Large intestine (tissue), 3 donors: ENCODE measurements at regions not wholly inside any gene's neighbourhood (a gene's known extent, or its start where the extent isn't known, plus 50 kb on each side); places are given as distances from the start of the nearest gene placed in this dataset.
"Not testable (repeated sequence)": the region's sequence is repeated elsewhere in the genome, so short reads cannot be mapped to it uniquely, and the experiment has no call there.

Experiments
- DNase-seq, 2 donors: peaks; one replicate each; pipeline versions ENCODE4 v3.0.0 to v3.0.0-alpha.2; 2013
- H3K27ac ChIP-seq: one replicate; pipeline ENCODE4 v1.5.1; 2013; ENCODE audit warnings: low read length
- H3K27me3 ChIP-seq: 2 replicates; pipeline ENCODE4 v1.6.1; 2013; ENCODE audit warnings: low read length; ENCODE audit not compliant: control insufficient read depth, insufficient read depth
- H3K36me3 ChIP-seq: 2 replicates; pipeline ENCODE4 v1.6.1; 2013; ENCODE audit warnings: low read length; ENCODE audit not compliant: control insufficient read depth, insufficient read depth
- H3K4me1 ChIP-seq: one replicate; pipeline ENCODE4 v1.6.1; 2013; ENCODE audit warnings: low read length; ENCODE audit not compliant: control insufficient read depth, insufficient read depth
- H3K4me3 ChIP-seq: one replicate; pipeline ENCODE4 v1.5.1; 2013; ENCODE audit warnings: low read length
- H3K9me3 ChIP-seq: one replicate; pipeline ENCODE4 v1.6.1; 2013; ENCODE audit warnings: mild to moderate bottlenecking, low read depth, low read length, moderate library complexity; ENCODE audit not compliant: control insufficient read depth
- WGBS: methylation state at CpG from one replicate; pipeline ENCODE4 v1.1.5; 2013; ENCODE audit warnings: low lambda C conversion rate; ENCODE audit not compliant: insufficient coverage; 5-methylcytosine and 5-hydroxymethylcytosine counted together

GRCh38 chr10:109314016-109314415 is 609.3 kb downstream of the XPNPEP1 start:
- not testable (repeated sequence) for H3K4me1 ChIP-seq, H3K4me3 ChIP-seq, H3K27ac ChIP-seq, DNase-seq, H3K9me3 ChIP-seq, H3K36me3 ChIP-seq, H3K27me3 ChIP-seq
- no CpG with 5 or more reads among the region's 3 CpGs for WGBS

DNA sequence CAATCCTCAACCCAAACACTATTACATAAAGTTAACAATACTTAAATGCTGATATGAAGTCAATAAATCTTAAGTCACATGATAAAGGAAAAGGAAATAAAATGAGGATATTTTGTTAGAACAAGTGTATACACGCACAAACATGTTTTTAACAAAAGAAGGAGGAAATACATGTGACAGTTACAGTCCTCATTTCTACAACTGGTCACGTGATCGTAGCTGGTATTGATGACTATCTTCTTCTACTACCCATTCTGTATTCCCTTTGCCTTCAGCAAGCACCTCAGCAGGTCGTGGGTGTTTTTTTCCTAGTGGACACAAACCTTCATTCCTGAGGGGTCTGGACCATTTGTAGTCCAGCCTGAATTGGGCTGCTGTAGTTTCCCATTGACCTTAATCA is 610.8 kb downstream of the XPNPEP1 start:
- DNase-seq, H3K36me3 ChIP-seq, H3K27me3 ChIP-seq, H3K4me1 ChIP-seq, H3K9me3 ChIP-seq, H3K4me3 ChIP-seq, H3K27ac ChIP-seq: not testable (repeated sequence)
- WGBS, result 100% methylated on average over 1 of the region's 4 CpGs

DNA sequence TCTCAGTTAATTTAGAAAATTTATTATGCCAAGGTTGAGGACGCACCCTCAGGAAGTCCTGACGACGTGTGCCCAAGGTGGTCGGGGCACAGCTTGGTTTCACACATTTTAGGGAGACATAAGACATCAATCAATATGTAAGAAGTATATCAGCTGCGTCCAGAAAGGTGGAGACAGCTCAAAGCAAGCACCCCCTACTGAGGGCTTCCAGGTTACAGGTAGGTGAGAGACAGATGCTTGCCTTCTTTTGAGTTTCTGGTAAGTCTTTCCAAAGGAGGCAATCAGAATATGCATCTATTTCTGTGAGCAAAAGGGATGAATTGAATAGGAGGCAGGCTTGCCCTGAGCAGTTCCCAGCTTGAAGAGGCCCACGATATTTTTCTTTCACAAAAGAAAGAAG is 614.3 kb downstream of the XPNPEP1 start:
- H3K27ac ChIP-seq, result no peak overlapping the region
- WGBS, result 82% methylated on average over 1 of the region's 6 CpGs
- no peak for DNase-seq
- H3K9me3 ChIP-seq, result no peaks in the 10 kb centered on the region
- H3K27me3 ChIP-seq, result no peaks in the 10 kb centered on the region
- H3K4me3 ChIP-seq, result no peak overlapping the region
- H3K36me3 ChIP-seq, result no peaks in the 10 kb centered on the region
- no peaks in the 10 kb centered on the region for H3K4me1 ChIP-seq

GRCh38 chr10:109307102-109307501 is 616.2 kb downstream of the XPNPEP1 start:
- not testable (repeated sequence) for H3K27me3 ChIP-seq, H3K36me3 ChIP-seq, H3K4me3 ChIP-seq, DNase-seq, H3K4me1 ChIP-seq, H3K27ac ChIP-seq, H3K9me3 ChIP-seq
- WGBS, result 20% methylated on average over 1 of the region's 5 CpGs

DNA sequence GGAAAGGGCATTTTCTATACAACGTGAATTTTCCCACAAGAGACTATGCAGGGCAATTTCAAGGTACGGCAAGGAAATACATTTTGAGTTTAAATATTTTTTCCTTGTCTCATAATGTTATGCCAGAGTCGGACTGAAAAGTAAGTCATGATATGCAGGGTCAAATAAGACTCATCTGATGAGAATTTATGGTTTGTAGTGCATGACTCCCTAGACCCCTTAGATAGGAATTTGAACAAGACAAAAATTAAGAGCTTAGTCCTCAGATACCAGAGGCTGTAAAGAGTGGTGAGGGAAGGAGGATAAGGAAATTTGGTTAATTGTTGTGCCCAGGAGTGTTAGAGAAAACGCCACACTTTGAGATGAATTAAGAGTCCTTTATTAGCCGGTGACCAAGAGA is 616.6 kb downstream of the XPNPEP1 start:
- 20% methylated on average over 1 of the region's 5 CpGs for WGBS
- Histone ChIP-seq H3K27ac (peak overlapping the region; percentile 2), H3K27me3 (no peaks in the 10 kb centered on the region)

GRCh38 chr10:109287858-109288257 is 635.5 kb downstream of the XPNPEP1 start:
- no CpG with 5 or more reads among the region's 3 CpGs for WGBS
- peaks cover 6% of the 10 kb centered on the region for H3K4me1 ChIP-seq
- DNase-seq, result no peak
- H3K4me3 ChIP-seq, result no peak overlapping the region
- H3K27ac ChIP-seq, result no peak overlapping the region
- H3K27me3 ChIP-seq, result no peaks in the 10 kb centered on the region
- peaks cover 2% of the 10 kb centered on the region for H3K9me3 ChIP-seq
- H3K36me3 ChIP-seq, result no peaks in the 10 kb centered on the region

More for the DNA sequence above, 616.6 kb downstream of the XPNPEP1 start:
- H3K4me1 ChIP-seq, result no peaks in the 10 kb centered on the region
- H3K4me3 ChIP-seq, result no peak overlapping the region
- no peak for DNase-seq
- H3K36me3 ChIP-seq, result no peaks in the 10 kb centered on the region
- no peaks in the 10 kb centered on the region for H3K9me3 ChIP-seq

DNA sequence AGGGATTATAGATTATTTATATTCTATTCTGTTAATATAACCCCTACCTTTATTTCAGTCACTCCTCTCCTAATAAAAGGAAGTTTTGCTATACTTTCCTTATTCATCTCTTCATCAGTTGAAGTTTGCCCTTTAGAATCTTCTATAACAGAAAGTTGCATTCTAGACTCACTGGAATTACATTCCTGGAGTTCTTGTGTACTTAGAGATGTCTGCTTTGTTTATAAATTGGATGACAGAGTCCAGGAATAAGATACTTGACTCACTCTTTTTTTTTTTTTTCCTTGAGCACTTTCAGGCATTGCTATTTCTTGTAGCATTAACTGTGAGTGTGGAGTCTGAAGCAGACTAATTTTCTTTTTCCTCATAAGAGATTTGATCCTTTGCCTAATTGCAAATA is 640.8 kb downstream of the XPNPEP1 start:
- Histone ChIP-seq H3K4me1 (peaks cover 6% of the 10 kb centered on the region), H3K36me3 (no peaks in the 10 kb centered on the region), H3K27me3 (no peaks in the 10 kb centered on the region), H3K27ac (peak overlapping the region; percentile 28), H3K4me3 (no peak overlapping the region), H3K9me3 (no peaks in the 10 kb centered on the region)
- DNase-seq, result peak; percentile 43 to 55

- no peak overlapping the region for H3K27ac ChIP-seq
- no CpG with 5 or more reads among the region's 1 CpG for WGBS
- H3K36me3 ChIP-seq, result no peaks in the 10 kb centered on the region
- H3K9me3 ChIP-seq, result no peaks in the 10 kb centered on the region
- H3K27me3 ChIP-seq, result no peaks in the 10 kb centered on the region
- no peak for DNase-seq
- no peak overlapping the region for H3K4me3 ChIP-seq
- peaks cover 6% of the 10 kb centered on the region for H3K4me1 ChIP-seq
Measured at GRCh38 chr10:109281347-109281746, 642.0 kb downstream of the XPNPEP1 start.

DNA sequence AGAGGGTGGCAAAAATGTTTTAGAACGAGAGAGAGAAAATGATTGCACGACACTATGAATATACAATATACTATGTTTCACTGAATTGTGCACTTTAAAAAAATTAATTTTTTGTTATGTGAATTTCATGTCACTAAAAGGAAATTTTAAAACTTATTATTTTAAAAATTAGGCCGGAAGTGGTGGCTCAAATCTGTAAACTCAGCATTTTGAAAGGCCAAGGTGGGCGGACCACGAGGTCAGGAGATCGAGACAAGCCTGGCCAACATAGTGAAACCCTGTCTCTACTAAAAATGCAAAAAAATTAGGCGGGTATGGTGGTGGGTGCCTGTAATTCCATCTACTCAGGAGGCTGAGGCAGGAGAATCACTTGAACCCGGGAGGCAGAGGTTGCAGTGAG is 642.5 kb downstream of the XPNPEP1 start:
- DNase-seq, result no peak
- Histone ChIP-seq H3K27ac (no peak overlapping the region), H3K9me3 (no peaks in the 10 kb centered on the region), H3K4me3 (no peak overlapping the region), H3K4me1 (peaks cover 6% of the 10 kb centered on the region), H3K27me3 (no peaks in the 10 kb centered on the region), H3K36me3 (no peaks in the 10 kb centered on the region)
- WGBS, result 100% methylated on average over 2 of the region's 8 CpGs

GRCh38 chr10:109277456-109277855 is 645.9 kb downstream of the XPNPEP1 start:
- no peak for DNase-seq
- no peak overlapping the region for H3K27ac ChIP-seq
- H3K27me3 ChIP-seq, result no peaks in the 10 kb centered on the region
- no peaks in the 10 kb centered on the region for H3K4me1 ChIP-seq
- no peaks in the 10 kb centered on the region for H3K36me3 ChIP-seq
- H3K4me3 ChIP-seq, result no peak overlapping the region
- H3K9me3 ChIP-seq, result no peaks in the 10 kb centered on the region
- no CpG with 5 or more reads among the region's 1 CpG for WGBS

DNA sequence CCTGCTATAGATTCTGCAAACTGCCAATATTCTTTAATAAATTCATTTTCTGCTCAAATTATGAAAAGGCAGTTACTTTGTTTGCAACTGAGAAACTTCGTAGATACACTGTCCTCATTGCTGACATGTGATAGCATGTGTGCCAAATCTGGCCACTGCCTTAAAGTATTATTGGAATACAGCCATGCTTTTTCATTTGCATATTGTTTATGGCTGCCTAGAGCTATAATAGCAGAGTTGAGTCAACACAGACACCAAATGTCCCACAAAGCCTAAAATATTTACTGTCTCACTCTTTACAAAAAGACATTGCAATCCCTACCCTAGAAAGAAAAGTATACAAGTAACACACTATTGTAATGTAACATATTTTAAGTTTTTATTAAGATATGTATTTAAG is 647.4 kb downstream of the XPNPEP1 start:
- H3K27me3 ChIP-seq, result no peaks in the 10 kb centered on the region
- H3K36me3 ChIP-seq, result no peaks in the 10 kb centered on the region
- no peaks in the 10 kb centered on the region for H3K9me3 ChIP-seq
- no CpG with 5 or more reads among the region's 1 CpG for WGBS
- H3K27ac ChIP-seq, result no peak overlapping the region
- no peaks in the 10 kb centered on the region for H3K4me1 ChIP-seq
- no peak for DNase-seq
- H3K4me3 ChIP-seq, result no peak overlapping the region
